ENCODE measurements at regions not wholly inside any gene's neighbourhood (a gene's known extent, or its start where the extent isn't known, plus 50 kb on each side); places are given as distances from the start of the nearest gene placed in this dataset.

GRCh38 chr2:220502539-220502938 lies 875.1 kb downstream of the SLC4A3 start:
- CTCF ChIA-PET = no interaction called here
- Histone ChIP-seq H3K4me1 (ENCODE audit: insufficient read depth, low read length) (no peaks in the 10 kb centered on the region), H3K4me3 (ENCODE audit: low read length) (no peak overlapping the region), H3K27me3 (ENCODE audit: control insufficient read depth in 1 of 2, insufficient read depth in 2 of 2, low read length in 2 of 2) (no peaks in the 10 kb centered on the region), H3K27ac (ENCODE audit: low read depth in 1 of 2, low read length in 2 of 2) (no peak overlapping the region), H3K36me3 (ENCODE audit: insufficient read depth, low read length) (no peaks in the 10 kb centered on the region), H3K9me3 (ENCODE audit: control insufficient read depth in 1 of 2, insufficient read depth in 1 of 2, low read length in 2 of 2) (no peaks in the 10 kb centered on the region)
- intact Hi-C loops (cut with DNase I, micrococcal nuclease) = no loop called here
- Mint-ChIP-seq H3K27ac (no peak overlapping the region), H3K27me3 (peaks cover 4% of the 10 kb centered on the region), H3K36me3 (ENCODE audit: low read depth) (no peaks in the 10 kb centered on the region), H3K9me3 (peaks cover 6% of the 10 kb centered on the region), H3K4me1 (ENCODE audit: low read depth) (no peaks in the 10 kb centered on the region), H3K4me3 (no peak overlapping the region)
- TF ChIP-seq CTCF (IDR thresholded peaks at IDR 0.05) = no peak
- no peak for DNase-seq
- no peak for ATAC-seq (ENCODE audit: poor library complexity)
- POLR2A ChIA-PET = no interaction called here

GRCh38 chr2:220503431-220503830 lies 876.0 kb downstream of the SLC4A3 start:
- no peaks in the 10 kb centered on the region for H3K4me1 Mint-ChIP-seq (ENCODE audit: low read depth)
- Histone ChIP-seq H3K27ac (ENCODE audit: low read depth in 1 of 2, low read length in 2 of 2) (no peak overlapping the region), H3K4me1 (ENCODE audit: insufficient read depth, low read length) (no peaks in the 10 kb centered on the region), H3K4me3 (ENCODE audit: low read length) (no peak overlapping the region), H3K9me3 (ENCODE audit: control insufficient read depth in 1 of 2, insufficient read depth in 1 of 2, low read length in 2 of 2) (no peaks in the 10 kb centered on the region), H3K27me3 (ENCODE audit: control insufficient read depth in 1 of 2, insufficient read depth in 2 of 2, low read length in 2 of 2) (no peaks in the 10 kb centered on the region), H3K36me3 (ENCODE audit: insufficient read depth, low read length) (no peaks in the 10 kb centered on the region)
- peaks cover 4% of the 10 kb centered on the region for H3K27me3 Mint-ChIP-seq
- no peaks in the 10 kb centered on the region for H3K36me3 Mint-ChIP-seq (ENCODE audit: low read depth)
- TF ChIP-seq CTCF (IDR thresholded peaks at IDR 0.05) = no peak
- intact Hi-C loops (cut with DNase I, micrococcal nuclease) = no loop called here
- CTCF ChIA-PET = no interaction called here
- H3K4me3 Mint-ChIP-seq = no peak overlapping the region
- ATAC-seq (ENCODE audit: poor library complexity) (no peak), DNase-seq (no peak)
- no peak overlapping the region for H3K27ac Mint-ChIP-seq
- POLR2A ChIA-PET = no interaction called here
- peaks cover 6% of the 10 kb centered on the region for H3K9me3 Mint-ChIP-seq

- H3K27me3 Mint-ChIP-seq = peaks cover 4% of the 10 kb centered on the region
Observed at GRCh38 chr2:220504938-220505503, 877.6 kb downstream of the SLC4A3 start.

More at GRCh38 chr2:220504938-220505503, 877.6 kb downstream of the SLC4A3 start:
- no peak for ATAC-seq (ENCODE audit: poor library complexity)
- Histone ChIP-seq H3K27ac (ENCODE audit: low read depth in 1 of 2, low read length in 2 of 2) (no peak overlapping the region), H3K9me3 (ENCODE audit: control insufficient read depth in 1 of 2, insufficient read depth in 1 of 2, low read length in 2 of 2) (no peaks in the 10 kb centered on the region), H3K4me1 (ENCODE audit: insufficient read depth, low read length) (no peaks in the 10 kb centered on the region), H3K36me3 (ENCODE audit: insufficient read depth, low read length) (no peaks in the 10 kb centered on the region), H3K27me3 (ENCODE audit: control insufficient read depth in 1 of 2, insufficient read depth in 2 of 2, low read length in 2 of 2) (no peaks in the 10 kb centered on the region), H3K4me3 (ENCODE audit: low read length) (no peak overlapping the region)
- no peak overlapping the region for H3K4me3 Mint-ChIP-seq
- H3K36me3 Mint-ChIP-seq (ENCODE audit: low read depth) = no peaks in the 10 kb centered on the region
- intact Hi-C loops (cut with DNase I, micrococcal nuclease) = no loop called here
- no peak for TF ChIP-seq CTCF (IDR thresholded peaks at IDR 0.05)
- DNase-seq = no peak
- peaks cover 6% of the 10 kb centered on the region for H3K9me3 Mint-ChIP-seq
- ChIA-PET POLR2A (no interaction called here), CTCF (no interaction called here)
- no peaks in the 10 kb centered on the region for H3K4me1 Mint-ChIP-seq (ENCODE audit: low read depth)
- no peak overlapping the region for H3K27ac Mint-ChIP-seq
